ENCODE measurements at regions not wholly inside any gene's neighbourhood (a gene's known extent, or its start where the extent isn't known, plus 50 kb on each side); places are given as distances from the start of the nearest gene placed in this dataset.
A peak's percentile ranks its signal among the peaks of the same experiment; 100 is the strongest.

- DNase-seq: no peak
These were observed 255.1 kb downstream of the C4orf33 start for GRCh38 chr4:129350834-129351721.

GRCh38 chr4:129352480-129352879 is 256.5 kb downstream of the C4orf33 start:
- no peak for DNase-seq

GRCh38 chr4:129353490-129353889 is 257.5 kb downstream of the C4orf33 start:
- DNase-seq: no peak

- no peak for DNase-seq
These were observed 259.1 kb downstream of the C4orf33 start for GRCh38 chr4:129355031-129355430.

- no peak for DNase-seq
These were observed 259.6 kb downstream of the C4orf33 start for GRCh38 chr4:129355516-129355915.

- DNase-seq: no peak
These were observed 262.6 kb downstream of the C4orf33 start for GRCh38 chr4:129358571-129358970.

GRCh38 chr4:129359461-129359860 is 263.5 kb downstream of the C4orf33 start:
- no peak for DNase-seq

- DNase-seq: peak in 3 of 5 donors; percentile 8 to 43 (median 27)
These were observed 266.8 kb downstream of the C4orf33 start for GRCh38 chr4:129362691-129363274.

- DNase-seq: peak in 1 of 5 donors; percentile 2
These were observed 268.9 kb downstream of the C4orf33 start for GRCh38 chr4:129364747-129365452.

- no peak for DNase-seq
These were observed 273.5 kb downstream of the C4orf33 start for GRCh38 chr4:129369361-129370010.

- DNase-seq: no peak
These were observed 275.1 kb downstream of the C4orf33 start for GRCh38 chr4:129371065-129371464.

- no peak for DNase-seq
These were observed 276.0 kb downstream of the C4orf33 start for GRCh38 chr4:129371926-129372325.

- no peak for DNase-seq
These were observed 281.3 kb downstream of the C4orf33 start for GRCh38 chr4:129377131-129377845.

- DNase-seq: no peak
These were observed 282.4 kb downstream of the C4orf33 start for GRCh38 chr4:129378364-129378763.

- DNase-seq: no peak
These were observed 283.5 kb downstream of the C4orf33 start for GRCh38 chr4:129379429-129379828.

- DNase-seq: no peak
These were observed 289.0 kb downstream of the C4orf33 start for GRCh38 chr4:129384974-129385373.

GRCh38 chr4:129387666-129388065 is 291.7 kb downstream of the C4orf33 start:
- no peak for DNase-seq

GRCh38 chr4:129393976-129394375 is 298.0 kb downstream of the C4orf33 start:
- DNase-seq: no peak

GRCh38 chr4:129394635-129395034 is 298.7 kb downstream of the C4orf33 start:
- DNase-seq: no peak

- no peak for DNase-seq
These were observed 307.9 kb downstream of the C4orf33 start for GRCh38 chr4:129403848-129404247.

GRCh38 chr4:129410115-129410514 is 314.2 kb downstream of the C4orf33 start:
- no peak for DNase-seq

GRCh38 chr4:129415004-129415403 is 319.1 kb downstream of the C4orf33 start:
- DNase-seq: no peak

Data from T-helper 1 cell (primary cell).